PC-9 (cell line): ENCODE measurements at regions not wholly inside any gene's neighbourhood (a gene's known extent, or its start where the extent isn't known, plus 50 kb on each side); places are given as distances from the start of the nearest gene placed in this dataset.

Source experiments
- BruUV-seq: library from RNA; stranded (reverse); fragments of 400-500 nt; replicated peaks from 2 replicates; lab custom pipeline; 2021; lab: Mats Ljungman, UMichigan
- CTCF ChIA-PET: fragments of 300-600 bp; sonication (Branson Sonifier 250); formaldehyde crosslinking; loops from one replicate; lab custom pipeline; 2022; ENCODE audit warnings: antibody characterized with exemption; lab: Charles Lee
- POLR2A ChIA-PET: fragments of 300-600 bp; sonication (Branson Sonifier 250); formaldehyde crosslinking; loops from one replicate; lab custom pipeline; 2022; ENCODE audit warnings: antibody characterized with exemption; ENCODE audit not compliant: unreplicated experiment; lab: Charles Lee
- DNase-seq, 2 experiments: peaks; one replicate each; pipeline versions ENCODE4 v3.0.0 to v3.0.0-alpha.2; 2015 to 2022; ENCODE audit warnings: mixed read lengths in 1 of 2
- H2AFZ ChIP-seq: fragments of 200-600 bp; sonication (generic); 2 replicates; pipeline ENCODE4 v1.8.1; 2017; ENCODE audit warnings: antibody characterized with exemption
- H3F3A ChIP-seq: fragments of 200-600 bp; sonication (generic); 2 replicates; pipeline ENCODE4 v1.8.1; 2017; ENCODE audit warnings: antibody characterized with exemption, mild to moderate bottlenecking, low read depth; ENCODE audit not compliant: insufficient read depth
- H3K27ac ChIP-seq: fragments of 200-600 bp; sonication (generic); 2 replicates; pipeline ENCODE4 v1.6.1; 2016; ENCODE audit warnings: mixed run types
- H3K27me3 ChIP-seq: fragments of 200-600 bp; sonication (generic); 2 replicates; pipeline ENCODE4 v1.6.1; 2016; ENCODE audit warnings: low read depth, mixed run types; ENCODE audit not compliant: insufficient read depth
- H3K36me3 ChIP-seq: fragments of 200-600 bp; sonication (generic); 2 replicates; pipeline ENCODE4 v1.6.1; 2016; ENCODE audit warnings: low read depth, mixed run types
- H3K4me1 ChIP-seq: fragments of 200-600 bp; sonication (generic); replicated peaks from 2 replicates; pipeline ENCODE4 v1.6.1; 2016; ENCODE audit warnings: mixed run types; ENCODE audit not compliant: insufficient read depth
- H3K4me2 ChIP-seq: fragments of 200-600 bp; sonication (generic); 2 replicates; pipeline ENCODE4 v1.6.1; 2017; ENCODE audit warnings: mixed run types
- H3K4me3 ChIP-seq: fragments of 200-600 bp; sonication (generic); 2 replicates; pipeline ENCODE4 v1.6.1; 2016; ENCODE audit warnings: mixed run types
- H3K79me2 ChIP-seq: fragments of 200-600 bp; sonication (generic); 2 replicates; pipeline ENCODE4 v1.6.1; 2017; ENCODE audit warnings: low read depth, mixed run types
- H3K9me2 ChIP-seq: fragments of 200-600 bp; sonication (generic); 2 replicates; pipeline ENCODE4 v1.8.1; 2017; ENCODE audit warnings: mild to moderate bottlenecking; ENCODE audit not compliant: insufficient read depth
- H3K9me3 ChIP-seq: fragments of 200-600 bp; sonication (generic); 2 replicates; pipeline ENCODE4 v1.8.1; 2016; ENCODE audit warnings: low read depth; ENCODE audit not compliant: insufficient read depth
- H4K20me1 ChIP-seq: fragments of 200-600 bp; sonication (generic); 2 replicates; pipeline ENCODE4 v1.8.1; 2017; ENCODE audit not compliant: insufficient read depth
- EZH2 ChIP-seq: fragments of 200-600 bp; sonication (generic); IDR thresholded peaks from 2 replicates; pipeline ENCODE4 v1.8.0; 2017; ENCODE audit warnings: antibody characterized with exemption, low read depth
- intact Hi-C: fragments of 100-400 bp; cut with micrococcal nuclease; formaldehyde crosslinking; loops from one replicate; pipeline ENCODE4 v1.10.0; 2022; ENCODE audit not compliant: unreplicated experiment
- TF ChIP-seq, protein P1 (sequence below): fragments of 200-600 bp; sonication (generic); conservative IDR thresholded peaks from 2 replicates; pipeline ENCODE4 v1.6.1; 2017; ENCODE audit warnings: mixed run types, antibody characterized with exemption, mild to moderate bottlenecking, moderate library complexity

DNA sequence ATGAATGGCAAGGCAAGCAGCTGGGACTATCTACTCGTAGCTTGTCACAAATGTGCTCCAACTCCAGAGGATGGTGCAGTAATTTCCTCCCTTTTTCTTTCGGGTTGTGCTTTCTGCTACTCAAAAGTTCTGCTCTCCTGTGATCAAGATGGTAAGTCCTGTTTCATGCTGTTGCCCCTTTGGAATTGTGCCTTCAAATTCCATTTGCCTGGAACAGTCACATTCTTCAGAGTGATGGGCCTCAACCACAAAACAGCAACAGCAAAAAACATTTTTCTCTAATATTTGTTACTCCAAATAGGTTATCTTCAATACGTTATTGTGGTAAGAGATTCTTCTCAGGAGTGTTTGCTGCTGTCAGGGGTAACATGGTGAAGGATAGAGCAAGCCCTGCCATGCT is 209.3 kb downstream of the PALM2AKAP2 start:
- DNase-seq: no peak
- ChIA-PET CTCF (no interaction called here), POLR2A (no interaction called here)
- Histone ChIP-seq H3K79me2 (no peaks in the 10 kb centered on the region), H3K9me2 (no peaks in the 10 kb centered on the region), H3K36me3 (no peaks in the 10 kb centered on the region), H3K4me2 (no peak overlapping the region), H2AFZ (no peak overlapping the region), H3K9me3 (no peaks in the 10 kb centered on the region), H3K4me1 (peaks cover 13% of the 10 kb centered on the region; the same call in 1 of the 2 replicates), H3F3A (no peaks in the 10 kb centered on the region), H3K27ac (no peak overlapping the region), H3K27me3 (no peaks in the 10 kb centered on the region), H4K20me1 (no peaks in the 10 kb centered on the region), H3K4me3 (no peak overlapping the region)
- no TSS peak for BruUV-seq
- intact Hi-C loops: no loop called here
- TF ChIP-seq EZH2: no peak
- TF ChIP-seq, protein P1, sequence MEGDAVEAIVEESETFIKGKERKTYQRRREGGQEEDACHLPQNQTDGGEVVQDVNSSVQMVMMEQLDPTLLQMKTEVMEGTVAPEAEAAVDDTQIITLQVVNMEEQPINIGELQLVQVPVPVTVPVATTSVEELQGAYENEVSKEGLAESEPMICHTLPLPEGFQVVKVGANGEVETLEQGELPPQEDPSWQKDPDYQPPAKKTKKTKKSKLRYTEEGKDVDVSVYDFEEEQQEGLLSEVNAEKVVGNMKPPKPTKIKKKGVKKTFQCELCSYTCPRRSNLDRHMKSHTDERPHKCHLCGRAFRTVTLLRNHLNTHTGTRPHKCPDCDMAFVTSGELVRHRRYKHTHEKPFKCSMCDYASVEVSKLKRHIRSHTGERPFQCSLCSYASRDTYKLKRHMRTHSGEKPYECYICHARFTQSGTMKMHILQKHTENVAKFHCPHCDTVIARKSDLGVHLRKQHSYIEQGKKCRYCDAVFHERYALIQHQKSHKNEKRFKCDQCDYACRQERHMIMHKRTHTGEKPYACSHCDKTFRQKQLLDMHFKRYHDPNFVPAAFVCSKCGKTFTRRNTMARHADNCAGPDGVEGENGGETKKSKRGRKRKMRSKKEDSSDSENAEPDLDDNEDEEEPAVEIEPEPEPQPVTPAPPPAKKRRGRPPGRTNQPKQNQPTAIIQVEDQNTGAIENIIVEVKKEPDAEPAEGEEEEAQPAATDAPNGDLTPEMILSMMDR: no peak

DNA sequence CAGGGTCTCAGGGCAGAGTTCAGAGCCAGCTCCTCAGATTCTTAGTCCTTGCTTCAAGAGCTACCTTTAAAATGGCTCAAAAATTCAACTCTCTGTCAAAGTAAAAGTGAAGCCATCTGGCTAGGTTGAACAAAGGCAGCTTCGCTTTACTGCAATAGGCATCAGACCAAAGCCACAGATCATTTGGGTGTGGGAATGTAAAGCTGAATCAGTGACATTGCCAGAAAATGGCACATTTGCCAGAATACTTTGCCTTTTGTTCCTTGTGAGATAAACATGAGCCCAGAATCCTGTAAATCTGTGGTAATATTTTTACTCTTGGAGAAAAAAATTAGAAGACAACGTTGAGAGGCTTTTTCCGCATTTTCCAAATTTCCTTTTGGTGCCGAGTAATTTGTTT is 210.5 kb downstream of the PALM2AKAP2 start:
- no peaks in the 10 kb centered on the region for H4K20me1 ChIP-seq
- POLR2A ChIA-PET: no interaction called here
- CTCF ChIA-PET: no interaction called here
- H3F3A ChIP-seq: no peaks in the 10 kb centered on the region
- H3K27me3 ChIP-seq: no peaks in the 10 kb centered on the region
- H3K4me3 ChIP-seq: no peak overlapping the region
- no peaks in the 10 kb centered on the region for H3K9me3 ChIP-seq
- H3K27ac ChIP-seq: no peak overlapping the region
- no peak overlapping the region for H3K4me2 ChIP-seq
- H3K9me2 ChIP-seq: no peaks in the 10 kb centered on the region
- no peaks in the 10 kb centered on the region for H3K79me2 ChIP-seq
- intact Hi-C loops: no loop called here
- DNase-seq: no peak
- H3K4me1 ChIP-seq: peaks cover 13% of the 10 kb centered on the region; the same call in 1 of the 2 replicates
- no peak for TF ChIP-seq EZH2
- TF ChIP-seq, protein P1: no peak
- H3K36me3 ChIP-seq: no peaks in the 10 kb centered on the region
- no TSS peak for BruUV-seq
- no peak overlapping the region for H2AFZ ChIP-seq

DNA sequence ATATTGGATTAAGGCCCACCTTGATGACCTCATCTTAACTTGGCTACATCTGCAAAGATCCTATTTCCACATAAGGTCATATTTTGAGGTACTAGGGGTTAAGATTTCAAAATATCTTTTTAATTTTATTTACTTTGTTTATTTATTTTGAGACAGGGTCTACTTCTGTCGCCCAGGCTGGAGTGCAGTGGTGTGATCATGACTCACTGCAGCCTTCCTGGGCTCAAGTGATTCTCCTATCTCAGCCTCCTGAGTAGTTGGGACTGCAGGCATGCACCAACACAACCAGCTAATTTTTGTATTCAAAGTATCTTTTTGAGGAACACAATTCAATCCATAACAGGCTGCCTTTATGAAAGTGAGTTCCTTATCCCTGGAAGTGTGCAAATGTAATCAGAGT is 212.3 kb downstream of the PALM2AKAP2 start:
- POLR2A ChIA-PET: no interaction called here

More for the DNA sequence above, 212.3 kb downstream of the PALM2AKAP2 start:
- Histone ChIP-seq H3K4me2 (no peak overlapping the region), H3F3A (no peaks in the 10 kb centered on the region), H3K36me3 (no peaks in the 10 kb centered on the region), H3K79me2 (no peaks in the 10 kb centered on the region), H3K9me2 (no peaks in the 10 kb centered on the region), H3K4me1 (no peaks in the 10 kb centered on the region), H3K27ac (no peak overlapping the region), H4K20me1 (no peaks in the 10 kb centered on the region), H3K9me3 (no peaks in the 10 kb centered on the region), H3K27me3 (no peaks in the 10 kb centered on the region), H2AFZ (no peak overlapping the region), H3K4me3 (no peak overlapping the region)
- no peak for TF ChIP-seq EZH2
- TF ChIP-seq, protein P1: no peak
- no TSS peak for BruUV-seq
- CTCF ChIA-PET: no interaction called here
- no peak for DNase-seq
- intact Hi-C loops: no loop called here
